ENCODE measurements at regions not wholly inside any gene's neighbourhood (a gene's known extent, or its start where the extent isn't known, plus 50 kb on each side); places are given as distances from the start of the nearest gene placed in this dataset.

DNA sequence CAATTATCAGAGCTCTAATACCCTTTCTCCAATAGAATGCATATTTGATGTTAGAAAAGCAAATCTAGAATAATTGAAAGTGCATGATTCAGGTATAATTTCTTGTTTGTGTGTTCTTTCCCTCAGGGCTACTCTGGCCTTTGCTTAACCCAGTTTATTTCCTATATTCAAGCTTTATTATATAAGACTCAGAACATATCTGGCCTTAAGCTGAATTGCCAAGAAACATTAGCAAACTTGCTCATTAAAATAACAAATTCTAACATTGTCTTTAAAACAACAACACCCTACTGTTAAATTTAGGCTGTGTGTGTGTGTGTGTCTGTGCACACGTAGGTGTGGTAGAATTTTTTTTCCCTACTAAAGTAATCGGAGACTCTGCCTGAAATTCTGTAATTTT is 426.5 kb downstream of the UTRN start:
- WGBS, 2 donors = 88 to 97% methylated on average over 2 of the region's 2 CpGs
- ATAC-seq = no peak
- intact Hi-C loops (cut with DNase I) = no loop called here

DNA sequence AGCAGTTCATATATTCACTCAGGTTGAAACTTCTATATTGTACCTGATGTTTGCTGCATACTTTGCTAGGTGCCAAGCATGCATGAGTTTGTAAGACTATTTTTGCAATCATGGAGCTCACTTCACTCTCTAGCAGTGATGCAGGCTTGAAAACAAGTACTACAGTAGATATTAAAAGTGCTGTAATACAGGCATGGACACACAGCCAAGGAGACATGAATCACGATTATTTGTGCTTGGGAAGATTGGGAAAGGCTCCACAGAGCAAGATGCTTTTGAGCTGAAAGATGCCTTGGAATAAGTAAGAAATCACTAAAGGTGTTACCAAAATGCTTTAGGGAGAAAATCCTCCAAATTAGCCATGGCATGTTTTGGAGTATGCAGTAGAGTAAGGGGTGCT is 427.4 kb downstream of the UTRN start:
- ATAC-seq = no peak
- WGBS, 2 donors = 63 to 68% methylated on average over 1 of the region's 1 CpG

More for the DNA sequence above, 426.5 kb downstream of the UTRN start:
- Histone ChIP-seq H3K9me3 (no peaks in the 10 kb centered on the region), H3K27ac (no peak overlapping the region), H3K27me3 (no peaks in the 10 kb centered on the region), H3K4me1 (no peaks in the 10 kb centered on the region), H3K36me3 (replicated peaks in 1 of 2; ENCODE audit: insufficient read depth in 1 of 2, low read depth in 2 of 2) (no peaks in the 10 kb centered on the region), H3K4me3 (no peak overlapping the region)
- no peak for DNase-seq
- TF ChIP-seq, protein P1, sequence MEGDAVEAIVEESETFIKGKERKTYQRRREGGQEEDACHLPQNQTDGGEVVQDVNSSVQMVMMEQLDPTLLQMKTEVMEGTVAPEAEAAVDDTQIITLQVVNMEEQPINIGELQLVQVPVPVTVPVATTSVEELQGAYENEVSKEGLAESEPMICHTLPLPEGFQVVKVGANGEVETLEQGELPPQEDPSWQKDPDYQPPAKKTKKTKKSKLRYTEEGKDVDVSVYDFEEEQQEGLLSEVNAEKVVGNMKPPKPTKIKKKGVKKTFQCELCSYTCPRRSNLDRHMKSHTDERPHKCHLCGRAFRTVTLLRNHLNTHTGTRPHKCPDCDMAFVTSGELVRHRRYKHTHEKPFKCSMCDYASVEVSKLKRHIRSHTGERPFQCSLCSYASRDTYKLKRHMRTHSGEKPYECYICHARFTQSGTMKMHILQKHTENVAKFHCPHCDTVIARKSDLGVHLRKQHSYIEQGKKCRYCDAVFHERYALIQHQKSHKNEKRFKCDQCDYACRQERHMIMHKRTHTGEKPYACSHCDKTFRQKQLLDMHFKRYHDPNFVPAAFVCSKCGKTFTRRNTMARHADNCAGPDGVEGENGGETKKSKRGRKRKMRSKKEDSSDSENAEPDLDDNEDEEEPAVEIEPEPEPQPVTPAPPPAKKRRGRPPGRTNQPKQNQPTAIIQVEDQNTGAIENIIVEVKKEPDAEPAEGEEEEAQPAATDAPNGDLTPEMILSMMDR (IDR thresholded peaks at IDR 0.05) = no peak
- no peak for TF ChIP-seq POLR2A (IDR thresholded peaks at IDR 0.05)

DNA sequence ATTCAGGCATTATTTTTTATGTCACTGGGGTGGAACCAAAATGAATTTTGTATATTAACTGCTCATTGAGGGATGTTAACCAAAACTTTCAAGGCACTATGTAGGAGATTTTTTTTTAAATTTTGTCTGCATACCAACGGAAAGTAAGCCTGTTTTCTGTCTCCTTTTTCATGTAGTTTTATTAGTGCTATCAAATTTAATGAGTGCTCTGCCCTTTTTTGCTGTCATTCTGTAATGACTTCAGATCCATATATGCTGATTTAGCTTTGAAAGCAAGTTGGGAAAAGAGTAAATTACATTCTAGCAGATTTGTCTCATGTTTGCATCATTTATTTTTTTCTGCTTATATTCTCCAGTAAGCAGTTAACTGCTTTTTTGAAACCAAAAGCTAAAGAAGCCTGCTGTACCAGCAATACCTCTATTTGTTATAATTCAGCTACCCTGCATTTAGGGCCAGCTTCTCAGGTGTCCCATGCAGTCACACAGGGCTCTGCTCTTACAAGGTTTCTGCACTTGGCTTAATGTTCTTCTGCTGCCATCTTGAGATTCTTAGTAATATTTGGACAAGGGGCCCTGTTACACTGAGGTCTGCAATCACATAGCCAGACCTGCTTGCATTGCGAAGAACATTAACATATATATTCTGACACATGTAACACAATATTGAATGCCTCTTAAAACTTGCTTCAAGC is 429.0 kb downstream of the UTRN start:
- H3K27me3 ChIP-seq = no peaks in the 10 kb centered on the region
- ATAC-seq = no peak
- no peaks in the 10 kb centered on the region for H3K4me1 ChIP-seq
- TF ChIP-seq, protein P1 (IDR thresholded peaks at IDR 0.05) = no peak
- TF ChIP-seq POLR2A (IDR thresholded peaks at IDR 0.05) = no peak
- H3K9me3 ChIP-seq = no peaks in the 10 kb centered on the region
- no peak overlapping the region for H3K4me3 ChIP-seq
- 84 to 89% methylated on average over 2 of the region's 2 CpGs for WGBS, 2 donors
- no peaks in the 10 kb centered on the region for H3K36me3 ChIP-seq (replicated peaks in 1 of 2; ENCODE audit: insufficient read depth in 1 of 2, low read depth in 2 of 2)
- no peak overlapping the region for H3K27ac ChIP-seq
- intact Hi-C loops (cut with DNase I) = no loop called here
- no peak for DNase-seq

More for the DNA sequence above, 427.4 kb downstream of the UTRN start:
- no peaks in the 10 kb centered on the region for H3K36me3 ChIP-seq (replicated peaks in 1 of 2; ENCODE audit: insufficient read depth in 1 of 2, low read depth in 2 of 2)
- no peak overlapping the region for H3K27ac ChIP-seq
- no peaks in the 10 kb centered on the region for H3K27me3 ChIP-seq
- no peaks in the 10 kb centered on the region for H3K9me3 ChIP-seq
- no peaks in the 10 kb centered on the region for H3K4me1 ChIP-seq
- intact Hi-C loops (cut with DNase I) = no loop called here
- no peak for TF ChIP-seq POLR2A (IDR thresholded peaks at IDR 0.05)
- TF ChIP-seq, protein P1 (IDR thresholded peaks at IDR 0.05) = no peak
- no peak overlapping the region for H3K4me3 ChIP-seq
- no peak for DNase-seq

DNA sequence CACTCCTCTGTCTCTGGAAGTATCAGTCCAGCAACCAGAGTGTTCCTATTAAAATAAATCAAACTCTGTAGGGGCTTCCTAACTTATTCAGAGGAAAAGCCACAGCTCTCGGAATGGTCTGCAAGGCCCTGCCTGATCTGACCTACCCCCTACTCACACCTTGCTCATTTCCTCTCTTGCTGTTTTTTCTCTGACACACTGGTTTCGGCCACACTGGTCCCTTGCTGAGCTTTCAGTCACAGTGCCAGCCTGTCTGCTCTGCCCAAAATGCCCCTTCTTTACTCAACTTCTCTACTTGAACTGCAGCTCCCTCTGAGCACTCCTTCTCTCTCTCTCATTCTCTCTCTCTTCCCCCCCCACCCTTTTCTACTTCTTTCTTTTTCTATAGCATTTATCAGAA is 430.2 kb downstream of the UTRN start:
- no peaks in the 10 kb centered on the region for H3K9me3 ChIP-seq
- no peaks in the 10 kb centered on the region for H3K4me1 ChIP-seq
- no peak for TF ChIP-seq POLR2A (IDR thresholded peaks at IDR 0.05)
- TF ChIP-seq, protein P1 (IDR thresholded peaks at IDR 0.05) = no peak
- no peak for ATAC-seq
- H3K27me3 ChIP-seq = no peaks in the 10 kb centered on the region
- DNase-seq = no peak
- H3K4me3 ChIP-seq = no peak overlapping the region
- no peaks in the 10 kb centered on the region for H3K36me3 ChIP-seq (replicated peaks in 1 of 2; ENCODE audit: insufficient read depth in 1 of 2, low read depth in 2 of 2)
- 91 to 92% methylated on average over 2 of the region's 2 CpGs for WGBS, 2 donors
- H3K27ac ChIP-seq = no peak overlapping the region
- intact Hi-C loops (cut with DNase I) = no loop called here

DNA sequence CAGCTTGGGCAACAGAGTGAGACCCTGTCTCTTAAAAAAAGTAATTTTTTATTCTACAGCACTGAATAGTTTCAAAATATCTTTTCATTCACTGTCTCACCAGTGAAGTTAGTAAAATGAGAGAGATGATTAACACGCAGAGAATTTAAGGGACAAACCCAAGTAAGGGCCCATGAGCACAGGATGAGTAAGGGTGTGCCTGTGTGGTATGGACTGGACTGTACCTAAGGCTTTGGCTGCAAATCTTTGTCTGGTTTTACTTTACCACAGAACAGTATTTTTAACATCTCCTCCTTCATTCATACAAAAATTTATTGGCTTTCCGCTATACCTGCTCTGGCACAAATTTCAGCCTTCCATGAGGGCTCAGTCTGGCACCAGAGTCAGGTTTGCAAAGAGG is 433.3 kb downstream of the UTRN start:
- 89 to 100% methylated on average over 2 of the region's 2 CpGs for whole genome bisulfite sequencing, 2 donors
- intact Hi-C loops (cut with DNase I) = no loop called here
- no peak overlapping the region for H3K27ac ChIP-seq

More for the DNA sequence above, 433.3 kb downstream of the UTRN start:
- no peak overlapping the region for H3K4me3 ChIP-seq
- no peaks in the 10 kb centered on the region for H3K36me3 ChIP-seq (replicated peaks in 1 of 2; ENCODE audit: insufficient read depth in 1 of 2, low read depth in 2 of 2)
- no peaks in the 10 kb centered on the region for H3K9me3 ChIP-seq
- DNase-seq (no peak), ATAC-seq (no peak)
- no peaks in the 10 kb centered on the region for H3K4me1 ChIP-seq
- TF ChIP-seq, protein P1 (IDR thresholded peaks at IDR 0.05) = no peak
- no peak for TF ChIP-seq POLR2A (IDR thresholded peaks at IDR 0.05)
- no peaks in the 10 kb centered on the region for H3K27me3 ChIP-seq
